Right atrium auricular region (tissue), 2 donors: ENCODE measurements at regions not wholly inside any gene's neighbourhood (a gene's known extent, or its start where the extent isn't known, plus 50 kb on each side); places are given as distances from the start of the nearest gene placed in this dataset.

ENCODE experiments used
- DNase-seq: peaks from one replicate; pipeline ENCODE4 v3.0.0-alpha.2; 2019; ENCODE audit warnings: low spot score
- H3K27ac ChIP-seq, 2 donors: fragments of 200-600 bp; sonication (generic); 1 replicate in 1 of 2; 2 replicates in 1 of 2; pipeline ENCODE4 v1.5.1; 2016 to 2019
- H3K27me3 ChIP-seq, 2 donors: fragments of 200-600 bp; sonication (generic); one replicate each; pipeline versions ENCODE4 v1.5.1 to v1.6.0; 2017 to 2019
- H3K36me3 ChIP-seq: fragments of 200-600 bp; sonication (generic); one replicate; pipeline ENCODE4 v1.5.1; 2016
- H3K4me1 ChIP-seq, 2 donors: fragments of 200-600 bp; sonication (generic); one replicate each; pipeline versions ENCODE4 v1.5.1 to v1.6.0; 2017 to 2019
- H3K4me3 ChIP-seq, 2 donors: fragments of 200-600 bp; sonication (generic); 1 replicate in 1 of 2; 2 replicates in 1 of 2; pipeline ENCODE4 v1.5.1; 2017 to 2019; ENCODE audit warnings: mild to moderate bottlenecking in 1 of 2, moderate library complexity in 1 of 2
- H3K9me3 ChIP-seq, 2 donors: fragments of 200-600 bp; sonication (generic); one replicate each; pipeline ENCODE4 v1.5.1; 2019
- TF ChIP-seq, protein P1 (sequence below), 2 donors: fragments of 200-600 bp; sonication (generic); IDR thresholded peaks; one replicate each; pipeline ENCODE4 v1.5.1; 2019; ENCODE audit warnings: antibody characterized with exemption in 2 of 2

DNA sequence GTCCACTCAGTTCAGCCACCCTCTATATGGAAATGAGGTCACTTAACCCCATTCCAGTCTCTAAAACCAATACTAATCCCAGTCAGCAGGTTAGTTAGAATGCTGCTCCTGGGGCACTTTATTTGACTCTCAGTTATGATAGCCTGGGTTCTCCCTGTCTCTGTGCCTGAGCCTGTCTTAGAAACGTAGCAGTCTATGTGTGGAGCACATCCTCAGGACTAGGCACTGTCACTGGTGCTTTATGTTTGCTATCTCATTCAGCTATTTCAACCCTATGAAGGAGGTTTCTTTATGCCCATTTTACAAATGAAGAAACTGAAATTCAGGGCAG lies 152.5 kb upstream of the PKDCC start:
- H3K27ac ChIP-seq, result peak overlapping the region in 1 of 2 donors; percentile 61
- peaks cover 0 to 10% of the 10 kb centered on the region in 2 donors for H3K4me1 ChIP-seq
- no peaks in the 10 kb centered on the region for H3K9me3 ChIP-seq
- no peak for DNase-seq
- TF ChIP-seq, protein P1, sequence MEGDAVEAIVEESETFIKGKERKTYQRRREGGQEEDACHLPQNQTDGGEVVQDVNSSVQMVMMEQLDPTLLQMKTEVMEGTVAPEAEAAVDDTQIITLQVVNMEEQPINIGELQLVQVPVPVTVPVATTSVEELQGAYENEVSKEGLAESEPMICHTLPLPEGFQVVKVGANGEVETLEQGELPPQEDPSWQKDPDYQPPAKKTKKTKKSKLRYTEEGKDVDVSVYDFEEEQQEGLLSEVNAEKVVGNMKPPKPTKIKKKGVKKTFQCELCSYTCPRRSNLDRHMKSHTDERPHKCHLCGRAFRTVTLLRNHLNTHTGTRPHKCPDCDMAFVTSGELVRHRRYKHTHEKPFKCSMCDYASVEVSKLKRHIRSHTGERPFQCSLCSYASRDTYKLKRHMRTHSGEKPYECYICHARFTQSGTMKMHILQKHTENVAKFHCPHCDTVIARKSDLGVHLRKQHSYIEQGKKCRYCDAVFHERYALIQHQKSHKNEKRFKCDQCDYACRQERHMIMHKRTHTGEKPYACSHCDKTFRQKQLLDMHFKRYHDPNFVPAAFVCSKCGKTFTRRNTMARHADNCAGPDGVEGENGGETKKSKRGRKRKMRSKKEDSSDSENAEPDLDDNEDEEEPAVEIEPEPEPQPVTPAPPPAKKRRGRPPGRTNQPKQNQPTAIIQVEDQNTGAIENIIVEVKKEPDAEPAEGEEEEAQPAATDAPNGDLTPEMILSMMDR (IDR thresholded peaks at IDR 0.05), result no peak
- no peaks in the 10 kb centered on the region for H3K27me3 ChIP-seq
- H3K4me3 ChIP-seq, result no peak overlapping the region
- H3K36me3 ChIP-seq, result no peaks in the 10 kb centered on the region

DNA sequence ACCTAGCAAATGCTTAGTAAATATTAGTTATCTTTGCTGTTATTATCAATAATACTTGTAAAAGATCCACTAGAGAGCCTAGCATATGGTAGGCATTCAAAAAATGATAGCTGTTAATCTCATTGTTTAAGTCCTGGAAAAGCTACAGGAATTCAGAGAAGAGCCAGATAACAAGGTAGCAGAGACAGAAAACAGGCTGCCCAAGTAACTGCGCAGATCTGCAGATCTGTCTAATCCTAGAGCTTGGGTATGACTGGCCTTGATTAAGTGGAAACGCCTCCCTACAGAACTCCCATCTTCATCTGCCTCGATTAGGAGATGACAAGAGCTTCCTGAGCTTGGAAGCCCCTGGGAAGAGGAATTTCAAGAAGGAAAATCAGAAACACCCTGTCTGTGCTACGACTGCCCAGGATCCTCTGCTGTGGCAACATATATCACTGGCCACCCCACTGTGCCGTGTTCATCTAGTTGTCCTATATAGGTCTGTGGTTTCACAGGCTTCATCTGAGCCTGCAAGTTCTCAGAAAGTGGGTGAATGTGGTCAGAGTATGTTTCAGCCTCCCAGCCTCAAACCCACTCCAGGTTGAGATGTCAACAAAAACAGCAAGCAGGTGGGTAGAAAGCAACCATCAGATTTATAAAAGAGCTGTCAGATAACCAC lies 151.5 kb upstream of the PKDCC start:
- TF ChIP-seq, protein P1 (IDR thresholded peaks at IDR 0.05), result no peak
- Histone ChIP-seq H3K27ac (peak overlapping the region in 1 of 2 donors; percentile 61), H3K36me3 (no peaks in the 10 kb centered on the region), H3K4me3 (no peak overlapping the region), H3K4me1 (peaks cover 0 to 10% of the 10 kb centered on the region in 2 donors), H3K9me3 (no peaks in the 10 kb centered on the region), H3K27me3 (no peaks in the 10 kb centered on the region)
- no peak for DNase-seq

DNA sequence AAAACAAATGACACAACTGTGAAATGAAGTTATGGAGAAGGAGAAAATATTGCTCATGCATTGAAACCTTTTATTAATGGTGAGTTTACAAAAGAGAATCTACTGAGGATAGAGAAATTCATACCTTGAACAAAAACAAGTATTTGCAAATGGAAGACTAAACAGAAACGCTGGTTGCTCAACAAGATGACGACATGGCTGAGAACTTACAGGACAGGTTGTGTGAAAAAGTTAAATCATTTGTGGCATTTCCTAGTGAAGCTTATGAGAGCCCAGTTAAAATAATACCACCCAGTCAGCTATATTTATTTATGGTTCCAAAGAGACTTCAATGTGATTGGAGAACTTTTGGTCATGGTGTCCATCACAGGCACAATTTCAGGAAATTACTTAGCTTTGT lies 148.6 kb upstream of the PKDCC start:
- Histone ChIP-seq H3K36me3 (no peaks in the 10 kb centered on the region), H3K9me3 (no peaks in the 10 kb centered on the region), H3K27ac (no peak overlapping the region), H3K27me3 (no peaks in the 10 kb centered on the region), H3K4me3 (no peak overlapping the region), H3K4me1 (peaks cover 0 to 10% of the 10 kb centered on the region in 2 donors)
- no peak for DNase-seq
- TF ChIP-seq, protein P1 (IDR thresholded peaks at IDR 0.05), result no peak

DNA sequence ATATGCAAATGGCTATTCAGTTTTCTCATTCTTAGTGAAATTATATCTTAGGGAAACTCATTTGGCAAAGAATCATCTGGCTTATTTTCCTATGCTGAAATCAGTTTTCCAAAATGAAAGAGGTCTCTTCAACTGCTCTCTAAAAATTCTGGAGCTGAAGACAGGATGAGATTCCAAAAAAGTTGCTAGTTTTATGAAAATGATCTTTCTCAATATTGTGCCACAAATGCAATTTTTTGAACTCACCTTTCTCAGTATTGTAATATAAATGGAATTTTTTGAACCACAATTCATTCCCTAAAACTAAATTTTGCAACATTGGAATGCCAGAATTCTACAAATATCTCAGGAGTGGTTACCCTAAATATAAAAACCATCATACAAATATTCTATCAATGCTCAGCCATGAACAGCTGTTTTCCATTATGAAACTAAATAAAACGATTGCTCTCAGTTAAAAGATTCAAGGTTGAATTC lies 147.7 kb upstream of the PKDCC start:
- no peak overlapping the region for H3K4me3 ChIP-seq
- H3K36me3 ChIP-seq, result no peaks in the 10 kb centered on the region
- no peaks in the 10 kb centered on the region for H3K9me3 ChIP-seq
- peaks cover 0 to 8% of the 10 kb centered on the region in 2 donors for H3K4me1 ChIP-seq
- DNase-seq, result no peak
- TF ChIP-seq, protein P1 (IDR thresholded peaks at IDR 0.05), result no peak
- no peak overlapping the region for H3K27ac ChIP-seq
- no peaks in the 10 kb centered on the region for H3K27me3 ChIP-seq

DNA sequence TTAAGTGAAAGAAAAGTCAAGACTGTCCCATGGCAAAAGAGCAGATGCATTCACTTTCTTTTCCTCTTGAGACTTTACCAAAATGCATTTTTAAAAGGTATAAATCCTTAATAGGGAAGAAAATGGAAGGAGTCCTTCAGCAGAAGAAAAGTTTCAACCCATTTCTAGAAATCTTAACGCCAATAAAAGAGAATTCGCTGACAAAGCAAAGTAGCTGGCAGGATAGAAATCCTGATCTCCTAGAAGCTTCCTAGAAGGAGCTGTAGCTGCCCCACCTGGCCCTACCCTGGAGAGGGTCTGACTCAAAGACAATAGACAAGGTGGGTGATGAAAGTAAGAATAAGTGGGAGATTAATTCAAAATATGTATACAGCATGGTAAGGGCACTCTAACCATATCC lies 144.9 kb upstream of the PKDCC start:
- no peak overlapping the region for H3K4me3 ChIP-seq
- no peaks in the 10 kb centered on the region for H3K27me3 ChIP-seq
- TF ChIP-seq, protein P1 (IDR thresholded peaks at IDR 0.05), result no peak
- no peak for DNase-seq
- H3K27ac ChIP-seq, result no peak overlapping the region
- H3K4me1 ChIP-seq, result peaks cover 0 to 6% of the 10 kb centered on the region in 2 donors
- no peaks in the 10 kb centered on the region for H3K36me3 ChIP-seq
- H3K9me3 ChIP-seq, result no peaks in the 10 kb centered on the region
